ENCODE measurements at regions not wholly inside any gene's neighbourhood (a gene's known extent, or its start where the extent isn't known, plus 50 kb on each side); places are given as distances from the start of the nearest gene placed in this dataset.
"Not testable (repeated sequence)": the region's sequence is repeated elsewhere in the genome, so short reads cannot be mapped to it uniquely, and the experiment has no call there.

- DNase-seq, result no peak
These were observed 60.0 kb upstream of the METRNL start for GRCh38 chr17:83019376-83019775.

- peak; percentile 5 to 8 for DNase-seq
These were observed 55.0 kb upstream of the METRNL start for GRCh38 chr17:83024218-83024971.

GRCh38 chr17:83025636-83026280 lies 53.7 kb upstream of the METRNL start:
- no peak for DNase-seq

GRCh38 chr17:83026311-83026811 lies 53.0 kb upstream of the METRNL start:
- DNase-seq, result no peak

GRCh38 chr17:83026921-83027320 lies 52.5 kb upstream of the METRNL start:
- DNase-seq, result not testable (repeated sequence)

- no peak for DNase-seq
These were observed 50.6 kb upstream of the METRNL start for GRCh38 chr17:83028851-83029250.

GRCh38 chr17:83029571-83029970 lies 49.8 kb upstream of the METRNL start:
- DNase-seq, result no peak

Measured in activated CD4-positive, alpha-beta T cell treated with anti-CD3 and anti-CD28 coated beads, Interleukin-2, amount 50 U/mL, for 48 hours (primary cell).